Panc1 (cell line): ENCODE measurements at regions not wholly inside any gene's neighbourhood (a gene's known extent, or its start where the extent isn't known, plus 50 kb on each side); places are given as distances from the start of the nearest gene placed in this dataset.

Experiments
- POLR2AphosphoS5 ChIP-seq: IDR thresholded peaks from 2 replicates; pipeline ENCODE4 v1.6.1; 2012; ENCODE audit warnings: mild to moderate bottlenecking, low read depth, low read length, moderate library complexity
- SIN3A ChIP-seq: IDR thresholded peaks from 2 replicates; pipeline ENCODE4 v1.6.1; 2012; ENCODE audit warnings: low read depth, mild to moderate bottlenecking, low read length, moderate library complexity, borderline replicate concordance; ENCODE audit not compliant: insufficient read depth
- TCF7L2 ChIP-seq: IDR thresholded peaks from 2 replicates; pipeline ENCODE4 v1.6.1; 2011; ENCODE audit warnings: mild to moderate bottlenecking, low read depth, low read length, inconsistent platforms
- TF ChIP-seq, protein P1 (sequence below), 2 experiments: IDR thresholded peaks; 2 replicates each; pipeline ENCODE4 v1.6.1; 2011 to 2012; ENCODE audit warnings: low read depth in 2 of 2, control low read depth in 1 of 2, low read length in 1 of 2, mild to moderate bottlenecking in 1 of 2, moderate library complexity in 1 of 2; ENCODE audit not compliant: insufficient read depth in 1 of 2
- TF ChIP-seq, protein P2 (sequence below): fragments of 450-650 bp; IDR thresholded peaks from 2 replicates; pipeline ENCODE4 v1.5.1; 2017; ENCODE audit warnings: mild to moderate bottlenecking

DNA sequence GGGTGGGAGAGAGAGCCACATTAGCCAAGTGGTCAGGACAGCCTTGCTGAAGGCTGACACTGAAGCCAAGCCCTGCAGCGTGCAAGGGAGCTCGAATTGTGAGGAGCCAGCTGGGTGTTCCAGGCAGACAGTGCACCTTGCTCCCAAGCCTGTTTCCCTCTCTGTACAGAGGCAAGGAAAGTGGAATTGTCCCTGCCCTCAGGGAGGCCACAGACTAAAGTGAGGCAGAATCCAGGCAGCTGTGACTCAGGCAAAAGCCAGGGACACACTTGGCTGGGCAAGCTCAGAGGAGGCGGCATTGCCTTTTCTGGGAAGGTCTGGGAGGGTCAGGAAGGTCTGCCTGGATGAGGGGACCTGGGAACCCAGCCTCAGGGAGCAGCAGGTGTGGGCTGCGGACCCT, 50.2 kb upstream of the LMX1B start:
- TF ChIP-seq, protein P1, sequence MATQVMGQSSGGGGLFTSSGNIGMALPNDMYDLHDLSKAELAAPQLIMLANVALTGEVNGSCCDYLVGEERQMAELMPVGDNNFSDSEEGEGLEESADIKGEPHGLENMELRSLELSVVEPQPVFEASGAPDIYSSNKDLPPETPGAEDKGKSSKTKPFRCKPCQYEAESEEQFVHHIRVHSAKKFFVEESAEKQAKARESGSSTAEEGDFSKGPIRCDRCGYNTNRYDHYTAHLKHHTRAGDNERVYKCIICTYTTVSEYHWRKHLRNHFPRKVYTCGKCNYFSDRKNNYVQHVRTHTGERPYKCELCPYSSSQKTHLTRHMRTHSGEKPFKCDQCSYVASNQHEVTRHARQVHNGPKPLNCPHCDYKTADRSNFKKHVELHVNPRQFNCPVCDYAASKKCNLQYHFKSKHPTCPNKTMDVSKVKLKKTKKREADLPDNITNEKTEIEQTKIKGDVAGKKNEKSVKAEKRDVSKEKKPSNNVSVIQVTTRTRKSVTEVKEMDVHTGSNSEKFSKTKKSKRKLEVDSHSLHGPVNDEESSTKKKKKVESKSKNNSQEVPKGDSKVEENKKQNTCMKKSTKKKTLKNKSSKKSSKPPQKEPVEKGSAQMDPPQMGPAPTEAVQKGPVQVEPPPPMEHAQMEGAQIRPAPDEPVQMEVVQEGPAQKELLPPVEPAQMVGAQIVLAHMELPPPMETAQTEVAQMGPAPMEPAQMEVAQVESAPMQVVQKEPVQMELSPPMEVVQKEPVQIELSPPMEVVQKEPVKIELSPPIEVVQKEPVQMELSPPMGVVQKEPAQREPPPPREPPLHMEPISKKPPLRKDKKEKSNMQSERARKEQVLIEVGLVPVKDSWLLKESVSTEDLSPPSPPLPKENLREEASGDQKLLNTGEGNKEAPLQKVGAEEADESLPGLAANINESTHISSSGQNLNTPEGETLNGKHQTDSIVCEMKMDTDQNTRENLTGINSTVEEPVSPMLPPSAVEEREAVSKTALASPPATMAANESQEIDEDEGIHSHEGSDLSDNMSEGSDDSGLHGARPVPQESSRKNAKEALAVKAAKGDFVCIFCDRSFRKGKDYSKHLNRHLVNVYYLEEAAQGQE (IDR thresholded peaks at IDR 0.05; ENCODE audit: insufficient read depth in 1 of 2, low read depth in 2 of 2, low read length in 1 of 2), result no peak
- TF ChIP-seq, protein P2, sequence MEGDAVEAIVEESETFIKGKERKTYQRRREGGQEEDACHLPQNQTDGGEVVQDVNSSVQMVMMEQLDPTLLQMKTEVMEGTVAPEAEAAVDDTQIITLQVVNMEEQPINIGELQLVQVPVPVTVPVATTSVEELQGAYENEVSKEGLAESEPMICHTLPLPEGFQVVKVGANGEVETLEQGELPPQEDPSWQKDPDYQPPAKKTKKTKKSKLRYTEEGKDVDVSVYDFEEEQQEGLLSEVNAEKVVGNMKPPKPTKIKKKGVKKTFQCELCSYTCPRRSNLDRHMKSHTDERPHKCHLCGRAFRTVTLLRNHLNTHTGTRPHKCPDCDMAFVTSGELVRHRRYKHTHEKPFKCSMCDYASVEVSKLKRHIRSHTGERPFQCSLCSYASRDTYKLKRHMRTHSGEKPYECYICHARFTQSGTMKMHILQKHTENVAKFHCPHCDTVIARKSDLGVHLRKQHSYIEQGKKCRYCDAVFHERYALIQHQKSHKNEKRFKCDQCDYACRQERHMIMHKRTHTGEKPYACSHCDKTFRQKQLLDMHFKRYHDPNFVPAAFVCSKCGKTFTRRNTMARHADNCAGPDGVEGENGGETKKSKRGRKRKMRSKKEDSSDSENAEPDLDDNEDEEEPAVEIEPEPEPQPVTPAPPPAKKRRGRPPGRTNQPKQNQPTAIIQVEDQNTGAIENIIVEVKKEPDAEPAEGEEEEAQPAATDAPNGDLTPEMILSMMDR, result no peak
- no peak for TF ChIP-seq POLR2AphosphoS5
- TF ChIP-seq TCF7L2, result no peak
- TF ChIP-seq SIN3A, result no peak
